IMR-90 (cell line): ENCODE measurements at regions not wholly inside any gene's neighbourhood (a gene's known extent, or its start where the extent isn't known, plus 50 kb on each side); places are given as distances from the start of the nearest gene placed in this dataset.

Experiments
- ATAC-seq: fragments of 200-7000 bp; cut with Tn5 transposase; 2 replicates; pipeline ENCODE4 v1.9.1; 2020; ENCODE audit warnings: low read depth, mild to moderate bottlenecking, moderate library complexity
- BruUV-seq: library from RNA; stranded (reverse); fragments of 400-500 nt; replicated peaks from 2 replicates; lab custom pipeline; 2021; lab: Mats Ljungman, UMichigan
- CTCF ChIA-PET: fragments of 300-600 bp; formaldehyde crosslinking; extraction: SDS; loops from one replicate; lab custom pipeline; 2021; ENCODE audit warnings: antibody characterized with exemption; lab: Yijun Ruan, JAX
- POLR2A ChIA-PET: fragments of 300-600 bp; sonication (Branson Sonifier 250); formaldehyde crosslinking; loops from one replicate; lab custom pipeline; 2022; ENCODE audit warnings: antibody characterized with exemption; ENCODE audit not compliant: unreplicated experiment; lab: Charles Lee
- DNase-seq: peaks from one replicate; pipeline ENCODE4 v3.0.0; 2013
- H2AFZ ChIP-seq: replicated peaks from 2 replicates; pipeline ENCODE3; 2013; ENCODE audit warnings: low read length, mild to moderate bottlenecking; ENCODE audit not compliant: poor library complexity
- H2AK5ac ChIP-seq: 2 replicates; pipeline ENCODE4 v1.6.1; 2013; ENCODE audit warnings: low read depth, low read length, inconsistent platforms
- H2AK9ac ChIP-seq: replicated peaks from 2 replicates; pipeline ENCODE3; 2013; ENCODE audit warnings: mild to moderate bottlenecking, low read depth, low read length, moderate library complexity; ENCODE audit not compliant: poor library complexity
- H2BK120ac ChIP-seq: 2 replicates; pipeline ENCODE4 v1.6.1; 2013; ENCODE audit warnings: low read depth, low read length, inconsistent platforms
- H2BK15ac ChIP-seq: 3 replicates; pipeline ENCODE4 v1.6.1; 2013; ENCODE audit warnings: low read depth, low read length, inconsistent platforms
- H2BK20ac ChIP-seq: 2 replicates; pipeline ENCODE4 v1.6.1; 2013; ENCODE audit warnings: low read depth, mild to moderate bottlenecking, inconsistent platforms, low read length, moderate library complexity
- H2BK5ac ChIP-seq: 2 replicates; pipeline ENCODE4 v1.6.1; 2013; ENCODE audit warnings: mild to moderate bottlenecking, low read depth, low read length, inconsistent platforms; ENCODE audit not compliant: poor library complexity, severe bottlenecking
- H3K14ac ChIP-seq: replicated peaks from 2 replicates; pipeline ENCODE4 v1.6.1; 2013; ENCODE audit warnings: low read depth, low read length, inconsistent platforms
- H3K18ac ChIP-seq: 2 replicates; pipeline ENCODE4 v1.6.1; 2013; ENCODE audit warnings: low read depth, low read length, control low read depth
- H3K23ac ChIP-seq: 2 replicates; pipeline ENCODE4 v1.6.1; 2013; ENCODE audit warnings: low read depth, low read length, inconsistent platforms
- H3K27ac ChIP-seq: 2 replicates; pipeline ENCODE4 v1.5.1; 2013; ENCODE audit warnings: mild to moderate bottlenecking, control low read depth, low read length; ENCODE audit not compliant: insufficient read depth
- H3K27me3 ChIP-seq: 2 replicates; pipeline ENCODE4 v1.6.1; 2013; ENCODE audit warnings: low read length; ENCODE audit not compliant: control insufficient read depth, insufficient read depth
- H3K36me3 ChIP-seq: 2 replicates; pipeline ENCODE4 v1.6.1; 2013; ENCODE audit warnings: low read length, mixed read lengths; ENCODE audit not compliant: control insufficient read depth, insufficient read depth
- H3K4ac ChIP-seq: 2 replicates; pipeline ENCODE4 v1.6.1; 2013; ENCODE audit warnings: low read depth, low read length, inconsistent platforms
- H3K4me1 ChIP-seq: 2 replicates; pipeline ENCODE4 v1.6.1; 2013; ENCODE audit warnings: low read length, mixed read lengths; ENCODE audit not compliant: control insufficient read depth, insufficient read depth
- H3K4me2 ChIP-seq: 2 replicates; pipeline ENCODE4 v1.6.1; 2013; ENCODE audit warnings: low read depth, mild to moderate bottlenecking, control low read depth, low read length, moderate library complexity
- H3K4me3 ChIP-seq: 2 replicates; pipeline ENCODE4 v1.5.1; 2013; ENCODE audit warnings: low read depth, mild to moderate bottlenecking, control low read depth, low read length, moderate library complexity; ENCODE audit not compliant: insufficient read depth
- H3K56ac ChIP-seq: 2 replicates; pipeline ENCODE4 v1.6.1; 2013; ENCODE audit warnings: low read length, inconsistent platforms; ENCODE audit not compliant: insufficient read depth; ENCODE audit errors: extremely low read depth
- H3K79me1 ChIP-seq, 2 experiments: 2 replicates each; pipeline ENCODE4 v1.6.1; 2013; ENCODE audit warnings: low read length in 2 of 2, inconsistent platforms in 1 of 2, low read depth in 1 of 2
- H3K9ac ChIP-seq: 2 replicates; pipeline ENCODE4 v1.6.1; 2013; ENCODE audit warnings: low read depth, low read length, control low read depth
- H3K9me1 ChIP-seq: 2 replicates; pipeline ENCODE4 v1.6.1; 2013; ENCODE audit warnings: low read length, inconsistent platforms; ENCODE audit not compliant: insufficient read depth
- H3K9me3 ChIP-seq: 2 replicates; pipeline ENCODE4 v1.6.1; 2013; ENCODE audit warnings: low read length; ENCODE audit not compliant: control insufficient read depth, insufficient read depth
- H4K20me1 ChIP-seq: 2 replicates; pipeline ENCODE4 v1.6.1; 2013; ENCODE audit warnings: low read length, inconsistent platforms; ENCODE audit not compliant: insufficient read depth
- H4K5ac ChIP-seq: 2 replicates; pipeline ENCODE4 v1.6.1; 2013; ENCODE audit warnings: mild to moderate bottlenecking, low read depth, low read length, control low read depth
- H4K8ac ChIP-seq, 2 experiments: 2 replicates each; pipeline ENCODE4 v1.6.1; 2013; ENCODE audit warnings: low read depth in 2 of 2, low read length in 2 of 2, control low read depth in 1 of 2, inconsistent platforms in 1 of 2
- H4K91ac ChIP-seq: 2 replicates; pipeline ENCODE4 v1.6.1; 2013; ENCODE audit warnings: low read depth, low read length, inconsistent platforms; ENCODE audit not compliant: insufficient read depth
- BHLHE40 ChIP-seq: fragments of 150-350 bp; IDR thresholded peaks from 2 replicates; pipeline ENCODE4 v1.6.1; 2016; ENCODE audit warnings: mild to moderate bottlenecking, low read depth, low read length
- CEBPB ChIP-seq: IDR thresholded peaks from 2 replicates; pipeline ENCODE4 v1.6.1; 2012; ENCODE audit warnings: low read depth, low read length, improper control_type of control experiment
- CHD1 ChIP-seq: IDR thresholded peaks from 2 replicates; pipeline ENCODE4 v1.6.1; 2012; ENCODE audit warnings: low read depth, low read length, improper control_type of control experiment
- CTCF ChIP-seq: conservative IDR thresholded peaks from 2 replicates; pipeline ENCODE4 v1.5.1; 2012; ENCODE audit warnings: mild to moderate bottlenecking, low read depth, low read length, improper control_type of control experiment
- ELK1 ChIP-seq: fragments of 150-350 bp; IDR thresholded peaks from 2 replicates; pipeline ENCODE4 v1.6.1; 2016; ENCODE audit warnings: low read depth, mild to moderate bottlenecking, low read length, moderate library complexity, borderline replicate concordance
- FOS ChIP-seq: fragments of 150-350 bp; IDR thresholded peaks from 2 replicates; pipeline ENCODE4 v1.6.1; 2016; ENCODE audit warnings: low read depth, low read length
- MAFK ChIP-seq: IDR thresholded peaks from 2 replicates; pipeline ENCODE4 v1.6.1; 2012; ENCODE audit warnings: low read depth, low read length, improper control_type of control experiment
- MAZ ChIP-seq: IDR thresholded peaks from 2 replicates; pipeline ENCODE4 v1.6.1; 2012; ENCODE audit warnings: low read depth, mild to moderate bottlenecking, low read length, improper control_type of control experiment, moderate library complexity, borderline replicate concordance
- MXI1 ChIP-seq: IDR thresholded peaks from 2 replicates; pipeline ENCODE4 v1.6.1; 2012; ENCODE audit warnings: low read depth, mild to moderate bottlenecking, low read length, moderate library complexity, borderline replicate concordance
- NFE2L2 ChIP-seq: fragments of 150-350 bp; IDR thresholded peaks from 2 replicates; pipeline ENCODE4 v1.6.1; 2016; ENCODE audit warnings: low read depth, mild to moderate bottlenecking, low read length
- POLR2A ChIP-seq: IDR thresholded peaks from 2 replicates; pipeline ENCODE4 v1.6.1; 2012; ENCODE audit warnings: mild to moderate bottlenecking, low read depth, low read length
- RAD21 ChIP-seq: IDR thresholded peaks from 2 replicates; pipeline ENCODE4 v1.6.1; 2012; ENCODE audit warnings: low read length, improper control_type of control experiment
- RCOR1 ChIP-seq: IDR thresholded peaks from 2 replicates; pipeline ENCODE4 v1.6.1; 2012; ENCODE audit warnings: mild to moderate bottlenecking, low read length, improper control_type of control experiment; ENCODE audit not compliant: insufficient replicate concordance
- RFX5 ChIP-seq: IDR thresholded peaks from 2 replicates; pipeline ENCODE4 v1.8.0; 2012; ENCODE audit warnings: low read depth, mild to moderate bottlenecking, low read length, moderate library complexity
- SMC3 ChIP-seq: fragments of 150-350 bp; IDR thresholded peaks from 2 replicates; pipeline ENCODE4 v1.6.1; 2016; ENCODE audit warnings: low read depth, mild to moderate bottlenecking, antibody characterized with exemption, low read length, moderate library complexity
- USF2 ChIP-seq: fragments of 150-350 bp; IDR thresholded peaks from 2 replicates; pipeline ENCODE4 v1.6.1; 2017; ENCODE audit warnings: mild to moderate bottlenecking, antibody characterized with exemption, low read length, low read depth
- WGBS, 2 experiments: methylation state at CpG; one replicate each; pipeline versions ENCODE4 v1.1.5 to v1.1.7; 2013; ENCODE audit warnings: missing lambda C conversion rate in 2 of 2; ENCODE audit not compliant: insufficient read length in 1 of 2; ENCODE audit errors: extremely low coverage in 2 of 2; 5-methylcytosine and 5-hydroxymethylcytosine counted together
- dilution Hi-C: fragments of 300-500 bp; cut with HindIII; formaldehyde crosslinking; loops from one replicate; pipeline ENCODE4 v1.14.3; 2018; ENCODE audit warnings: low sequenced_read_pairs; ENCODE audit not compliant: unreplicated experiment
- in situ Hi-C: fragments of 300-500 bp; cut with MboI; formaldehyde crosslinking; loops from 3 replicates; pipeline ENCODE4 v1.14.3; 2019; ENCODE audit warnings: low sequenced_read_pairs, inconsistent platforms, mixed read lengths
- intact Hi-C: fragments of 100-400 bp; cut with micrococcal nuclease; formaldehyde crosslinking; loops from 2 replicates; pipeline ENCODE4 v1.10.0; 2022

- ChIA-PET POLR2A (no interaction called here), CTCF (no interaction called here)
- TF ChIP-seq BHLHE40: no peak
- no peak for TF ChIP-seq RFX5
- TF ChIP-seq POLR2A: no peak
- TF ChIP-seq NFE2L2: no peak
- no peak for TF ChIP-seq RAD21
- TF ChIP-seq MAFK: no peak
- no peak for TF ChIP-seq ELK1
- no peak for TF ChIP-seq CEBPB
- no peak for TF ChIP-seq FOS
- TF ChIP-seq SMC3: no peak
- no peak for TF ChIP-seq CHD1
- no peak for TF ChIP-seq RCOR1
- TF ChIP-seq MAZ: no peak
- no peak for TF ChIP-seq MXI1
- no peak for TF ChIP-seq CTCF
- no peak for TF ChIP-seq USF2
- BruUV-seq: no TSS peak
- Histone ChIP-seq H2BK15ac (no peak overlapping the region), H3K79me1 (no peaks in the 10 kb centered on the region), H2BK120ac (no peak overlapping the region), H2BK5ac (no peak overlapping the region), H3K18ac (no peak overlapping the region), H3K4ac (no peak overlapping the region), H3K9ac (no peak overlapping the region), H3K4me2 (no peak overlapping the region), H3K56ac (no peak overlapping the region), H3K9me1 (no peaks in the 10 kb centered on the region), H3K4me1 (no peaks in the 10 kb centered on the region), H4K5ac (no peak overlapping the region), H4K91ac (no peak overlapping the region), H4K20me1 (no peaks in the 10 kb centered on the region), H2AFZ (no peak overlapping the region), H4K8ac (no peak overlapping the region), H2AK9ac (no peak overlapping the region), H3K14ac (no peak overlapping the region), H2BK20ac (no peak overlapping the region), H3K36me3 (no peaks in the 10 kb centered on the region), H3K27me3 (no peaks in the 10 kb centered on the region), H3K4me3 (no peak overlapping the region), H2AK5ac (no peak overlapping the region), H3K23ac (no peak overlapping the region), H3K9me3 (peaks cover 4% of the 10 kb centered on the region), H3K27ac (no peak overlapping the region)
- intact Hi-C loops: no loop called here
- WGBS, 2 experiments: no CpG with 5 or more reads among the region's 1 CpG
- in situ Hi-C loops: no loop called here
- no peak for DNase-seq
- dilution Hi-C loops: no loop called here
- no peak for ATAC-seq
These were observed 1197.2 kb downstream of the PCDH7 start for GRCh38 chr4:31917334-31917733.
